ENCODE measurements at regions not wholly inside any gene's neighbourhood (a gene's known extent, or its start where the extent isn't known, plus 50 kb on each side); places are given as distances from the start of the nearest gene placed in this dataset.

GRCh38 chr5:155878991-155879575 lies 447.9 kb upstream of the SGCD start:
- no peak for DNase-seq

GRCh38 chr5:155884041-155884440 lies 442.9 kb upstream of the SGCD start:
- DNase-seq: no peak

GRCh38 chr5:155885199-155885598 lies 441.8 kb upstream of the SGCD start:
- DNase-seq: no peak

GRCh38 chr5:155886311-155887031 lies 440.5 kb upstream of the SGCD start:
- no peak for DNase-seq

- no peak for DNase-seq
These were observed 431.5 kb upstream of the SGCD start for GRCh38 chr5:155895484-155895883.

- no peak for DNase-seq
These were observed 429.2 kb upstream of the SGCD start for GRCh38 chr5:155897761-155898160.

- no peak for DNase-seq
These were observed 428.7 kb upstream of the SGCD start for GRCh38 chr5:155898284-155898683.

- no peak for DNase-seq
These were observed 423.2 kb upstream of the SGCD start for GRCh38 chr5:155903791-155904190.

- DNase-seq: no peak
These were observed 421.6 kb upstream of the SGCD start for GRCh38 chr5:155905364-155905763.

- no peak for DNase-seq
These were observed 420.9 kb upstream of the SGCD start for GRCh38 chr5:155906046-155906445.

GRCh38 chr5:155908543-155908942 lies 418.4 kb upstream of the SGCD start:
- no peak for DNase-seq

GRCh38 chr5:155912291-155912690 lies 414.7 kb upstream of the SGCD start:
- DNase-seq: no peak

GRCh38 chr5:155914766-155915165 lies 412.2 kb upstream of the SGCD start:
- no peak for DNase-seq

- no peak for DNase-seq
These were observed 411.4 kb upstream of the SGCD start for GRCh38 chr5:155915601-155916000.

- no peak for DNase-seq
These were observed 407.8 kb upstream of the SGCD start for GRCh38 chr5:155919126-155919525.

- DNase-seq: no peak
These were observed 407.2 kb upstream of the SGCD start for GRCh38 chr5:155919725-155920124.

GRCh38 chr5:155921621-155922020 lies 405.3 kb upstream of the SGCD start:
- no peak for DNase-seq

- DNase-seq: no peak
These were observed 403.2 kb upstream of the SGCD start for GRCh38 chr5:155923784-155924183.

GRCh38 chr5:155926031-155926430 lies 400.9 kb upstream of the SGCD start:
- no peak for DNase-seq

GRCh38 chr5:155926766-155927165 lies 400.2 kb upstream of the SGCD start:
- no peak for DNase-seq

- DNase-seq: no peak
These were observed 397.9 kb upstream of the SGCD start for GRCh38 chr5:155929112-155929511.

- no peak for DNase-seq
These were observed 392.0 kb upstream of the SGCD start for GRCh38 chr5:155934964-155935363.

GRCh38 chr5:155935723-155936122 lies 391.2 kb upstream of the SGCD start:
- DNase-seq: no peak

- DNase-seq: no peak
These were observed 390.2 kb upstream of the SGCD start for GRCh38 chr5:155936520-155937406.

Data from bone marrow (tissue), 2 donors.